ENCODE measurements at regions not wholly inside any gene's neighbourhood (a gene's known extent, or its start where the extent isn't known, plus 50 kb on each side); places are given as distances from the start of the nearest gene placed in this dataset.
"Not testable (repeated sequence)": the region's sequence is repeated elsewhere in the genome, so short reads cannot be mapped to it uniquely, and the experiment has no call there.

GRCh38 chr7:66426332-66426731, 202.3 kb upstream of the KCTD7 start:
- no peak overlapping the region for H3K4me3 ChIP-seq (ENCODE audit: low read depth, low read length)
- H3K27me3 ChIP-seq, result no peaks in the 10 kb centered on the region
- no peaks in the 10 kb centered on the region for H3K9me3 ChIP-seq
- H3K36me3 ChIP-seq, result no peaks in the 10 kb centered on the region
- DNase-seq, result no peak
- no peak for TF ChIP-seq CTCF (IDR thresholded peaks at IDR 0.05; ENCODE audit: low read depth, low read length)
- no peaks in the 10 kb centered on the region for H3K4me1 ChIP-seq

- no peak overlapping the region for H3K4me3 ChIP-seq (ENCODE audit: low read depth, low read length)
- DNase-seq, result no peak
- no peaks in the 10 kb centered on the region for H3K4me1 ChIP-seq
- no peaks in the 10 kb centered on the region for H3K27me3 ChIP-seq
- no peaks in the 10 kb centered on the region for H3K9me3 ChIP-seq
- TF ChIP-seq CTCF (IDR thresholded peaks at IDR 0.05; ENCODE audit: low read depth, low read length), result no peak
- H3K36me3 ChIP-seq, result no peaks in the 10 kb centered on the region
Measured at GRCh38 chr7:66426996-66427395, 201.7 kb upstream of the KCTD7 start.

- H3K9me3 ChIP-seq, result no peaks in the 10 kb centered on the region
- no peak overlapping the region for H3K4me3 ChIP-seq (ENCODE audit: low read depth, low read length)
- no peak for TF ChIP-seq CTCF (IDR thresholded peaks at IDR 0.05; ENCODE audit: low read depth, low read length)
- H3K27me3 ChIP-seq, result no peaks in the 10 kb centered on the region
- no peaks in the 10 kb centered on the region for H3K4me1 ChIP-seq
- H3K36me3 ChIP-seq, result no peaks in the 10 kb centered on the region
- DNase-seq, result no peak
Measured at GRCh38 chr7:66427956-66428355, 200.7 kb upstream of the KCTD7 start.

GRCh38 chr7:66429498-66430163, 199.1 kb upstream of the KCTD7 start:
- no peak for TF ChIP-seq CTCF (IDR thresholded peaks at IDR 0.05; ENCODE audit: low read depth, low read length)
- no peaks in the 10 kb centered on the region for H3K9me3 ChIP-seq
- no peaks in the 10 kb centered on the region for H3K27me3 ChIP-seq
- DNase-seq, result no peak
- no peaks in the 10 kb centered on the region for H3K4me1 ChIP-seq
- no peaks in the 10 kb centered on the region for H3K36me3 ChIP-seq
- H3K4me3 ChIP-seq (ENCODE audit: low read depth, low read length), result no peak overlapping the region

GRCh38 chr7:66430164-66430545, 198.5 kb upstream of the KCTD7 start:
- Histone ChIP-seq H3K4me3 (ENCODE audit: low read depth, low read length) (no peak overlapping the region), H3K4me1 (no peaks in the 10 kb centered on the region), H3K36me3 (no peaks in the 10 kb centered on the region), H3K27me3 (no peaks in the 10 kb centered on the region), H3K9me3 (no peaks in the 10 kb centered on the region)
- TF ChIP-seq CTCF (IDR thresholded peaks at IDR 0.05; ENCODE audit: low read depth, low read length), result no peak
- no peak for DNase-seq

- not testable (repeated sequence) for H3K36me3 ChIP-seq; H3K9me3 ChIP-seq; H3K27me3 ChIP-seq; DNase-seq; H3K4me1 ChIP-seq; H3K4me3 ChIP-seq (ENCODE audit: low read depth, low read length)
Measured at GRCh38 chr7:66438703-66439405, 189.8 kb upstream of the KCTD7 start.
